DMS153 treated with DMSO at 0.1 percent for 48 hours (cell line): ENCODE measurements at regions not wholly inside any gene's neighbourhood (a gene's known extent, or its start where the extent isn't known, plus 50 kb on each side); places are given as distances from the start of the nearest gene placed in this dataset.
"Not testable (repeated sequence)": the region's sequence is repeated elsewhere in the genome, so short reads cannot be mapped to it uniquely, and the experiment has no call there.

Experiments used
- DNase-seq: peaks from one replicate; lab custom pipeline; 2025; ENCODE audit not compliant: unreplicated experiment; lab: John Stamatoyannopoulos, UW

DNA sequence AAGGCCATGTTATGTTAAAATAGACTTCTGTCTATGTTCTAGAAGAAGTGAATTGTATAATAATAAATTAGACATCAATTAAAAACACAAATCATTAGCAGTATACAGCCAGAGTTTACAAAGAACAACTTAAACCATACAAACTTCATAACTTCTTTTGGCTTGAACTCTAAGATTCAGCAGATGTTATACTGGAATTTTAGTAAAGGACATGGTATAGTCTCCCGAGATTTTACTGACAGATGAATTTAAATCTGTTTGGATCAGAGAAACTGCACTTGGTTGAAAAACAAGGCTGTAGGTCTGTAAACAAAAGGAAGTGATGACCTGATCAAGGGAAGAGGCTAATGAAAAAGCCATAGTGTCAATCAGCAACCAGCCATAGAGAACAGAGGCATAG, 132.6 kb upstream of the TBX18 start:
- DNase-seq: no peak

DNA sequence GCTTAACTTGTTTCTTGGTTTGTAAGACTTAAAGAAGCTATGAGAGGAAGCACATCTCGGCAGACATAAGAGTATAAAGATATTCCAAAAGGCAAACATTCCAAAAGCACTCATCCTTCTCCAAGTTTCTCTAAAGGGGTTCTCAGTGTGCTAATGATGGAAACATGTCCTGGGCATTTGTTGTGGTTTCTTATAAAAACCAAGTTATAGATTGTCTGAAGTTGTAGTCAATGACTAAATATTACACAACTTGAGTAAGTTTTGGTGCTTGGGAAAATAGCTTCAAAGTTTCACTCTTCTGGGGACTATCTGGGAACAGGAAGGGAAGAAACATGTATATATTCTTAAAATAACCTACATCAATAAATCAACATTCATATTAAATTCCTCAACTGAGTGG, 128.3 kb upstream of the TBX18 start:
- no peak for DNase-seq

DNA sequence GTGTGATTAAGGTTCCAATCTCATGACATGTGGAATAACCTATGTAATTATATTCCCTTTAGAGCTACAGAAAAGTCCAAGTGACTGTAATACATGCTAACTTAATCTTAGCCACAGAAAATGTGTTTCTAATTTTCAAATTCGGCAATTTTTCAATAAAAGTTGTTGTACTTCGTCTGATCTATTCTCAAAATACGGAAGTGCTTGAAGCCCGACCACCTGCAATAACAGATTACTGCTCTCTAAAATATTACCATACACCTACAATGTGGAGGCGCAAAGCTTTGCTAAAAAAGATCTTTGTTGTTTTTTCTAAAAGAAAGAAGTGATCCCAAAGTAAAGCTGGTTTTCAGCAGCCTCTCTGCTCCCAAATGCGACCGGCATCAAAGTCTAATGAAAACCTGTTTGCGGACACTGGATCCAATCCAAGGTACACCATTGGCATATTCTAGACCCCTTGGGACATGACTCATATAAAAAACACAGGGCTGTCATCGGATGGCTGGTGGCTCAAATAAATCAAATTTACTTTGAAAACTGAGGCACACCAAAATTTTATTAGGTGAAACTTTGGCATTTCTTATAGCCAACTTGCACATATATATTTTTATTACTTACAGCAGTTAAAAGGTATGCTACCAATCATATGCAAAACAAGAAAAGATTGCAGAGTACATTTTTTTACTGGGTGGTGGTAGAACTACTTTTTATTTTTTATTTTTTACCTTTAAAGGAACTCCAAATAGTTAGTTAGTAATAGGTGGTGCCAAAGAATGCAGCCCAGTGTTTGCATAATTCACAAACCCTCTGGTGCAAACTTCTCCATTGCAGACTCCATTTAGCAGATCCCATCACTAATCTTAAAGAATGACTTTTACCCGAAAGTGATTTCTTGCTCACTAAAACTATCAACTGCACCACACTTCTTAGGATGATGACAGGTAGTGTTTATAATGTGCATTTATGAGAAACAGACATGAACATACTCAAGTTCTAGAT, 118.7 kb upstream of the TBX18 start:
- no peak for DNase-seq

DNA sequence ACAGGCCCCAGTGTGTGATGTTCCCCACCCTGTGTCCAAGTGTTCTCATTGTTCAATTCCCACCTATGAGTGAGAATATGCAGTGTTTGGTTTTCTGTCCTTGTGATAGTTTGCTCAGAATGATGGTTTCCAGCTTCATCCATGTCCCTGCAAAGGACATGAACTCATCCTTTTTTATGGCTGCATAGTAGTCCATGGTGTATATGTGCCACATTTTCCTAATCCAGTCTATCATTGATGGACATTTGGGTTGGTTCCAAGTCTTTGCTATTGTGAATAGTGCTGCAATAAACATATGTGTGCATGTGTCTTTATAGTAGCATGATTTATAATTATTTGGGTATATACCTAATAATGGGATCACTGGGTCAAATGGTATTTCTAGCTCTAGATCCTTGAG, 115.0 kb upstream of the TBX18 start:
- not testable (repeated sequence) for DNase-seq

DNA sequence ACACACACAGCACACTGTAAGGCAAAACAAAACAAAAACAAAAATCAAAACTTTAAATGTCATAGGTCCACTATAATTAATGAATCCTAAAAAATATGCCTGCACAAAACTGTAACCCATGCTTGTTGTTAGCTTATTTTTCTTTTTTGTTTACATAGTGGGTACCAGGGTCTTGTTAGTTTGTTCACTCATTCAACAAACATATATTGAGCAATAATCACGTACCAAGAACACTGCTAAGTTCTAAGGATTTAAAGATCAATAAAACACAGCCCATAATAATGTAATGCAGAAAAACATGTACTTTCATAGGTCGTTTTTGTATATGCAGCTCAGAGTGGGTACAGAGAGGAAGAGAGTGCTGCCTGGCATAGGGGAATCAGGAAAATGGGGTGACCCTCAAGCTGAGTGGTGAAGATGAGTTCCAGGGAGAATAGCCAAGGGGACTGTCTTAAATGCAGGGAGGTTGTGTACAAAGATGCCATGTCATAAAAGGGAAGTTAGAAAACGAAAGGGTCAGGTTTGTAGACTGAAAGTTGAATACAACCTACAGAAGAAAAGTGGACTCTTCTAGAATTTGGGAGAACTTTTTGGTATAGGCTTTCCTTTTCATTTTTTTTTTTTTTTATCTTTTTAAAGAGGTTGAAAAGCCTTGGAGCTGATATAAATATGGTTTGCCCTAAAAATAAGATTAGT, 113.3 kb upstream of the TBX18 start:
- no peak for DNase-seq

DNA sequence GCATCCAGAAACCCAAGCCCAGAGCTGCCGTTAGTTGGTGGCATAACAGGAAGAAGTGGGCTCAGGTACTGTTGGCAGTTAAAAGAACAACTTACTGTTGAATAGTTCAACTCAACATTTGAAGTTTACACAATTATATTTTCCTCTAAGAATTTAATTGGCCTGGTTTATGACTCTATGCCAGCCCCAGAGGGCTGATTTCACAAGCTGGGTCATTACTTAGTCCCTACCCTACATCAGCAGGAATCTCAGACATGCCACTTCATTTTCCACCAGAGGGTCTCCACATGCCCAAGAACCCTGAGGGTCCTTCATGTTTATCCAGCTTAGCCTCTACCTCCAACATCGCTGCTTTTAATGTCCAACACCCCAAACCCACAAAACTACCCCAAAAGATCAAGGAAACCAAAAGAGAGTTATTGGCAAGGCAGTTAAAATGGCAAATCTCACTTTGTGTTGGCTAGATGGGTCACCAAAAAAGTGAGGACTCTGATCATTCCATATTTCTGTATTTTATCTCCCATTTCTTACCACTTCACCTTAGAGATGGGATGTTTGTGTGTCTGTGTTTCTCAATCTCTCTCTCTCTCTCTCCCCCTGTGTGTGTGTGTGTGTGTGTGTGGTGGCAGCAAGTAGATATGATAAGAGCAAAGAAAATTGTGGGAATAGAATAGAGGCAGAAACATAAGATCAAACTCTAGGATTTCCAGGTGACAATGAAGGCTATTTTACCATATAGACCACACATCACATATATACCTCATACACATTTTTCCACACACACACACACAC, 112.5 kb upstream of the TBX18 start:
- no peak for DNase-seq

DNA sequence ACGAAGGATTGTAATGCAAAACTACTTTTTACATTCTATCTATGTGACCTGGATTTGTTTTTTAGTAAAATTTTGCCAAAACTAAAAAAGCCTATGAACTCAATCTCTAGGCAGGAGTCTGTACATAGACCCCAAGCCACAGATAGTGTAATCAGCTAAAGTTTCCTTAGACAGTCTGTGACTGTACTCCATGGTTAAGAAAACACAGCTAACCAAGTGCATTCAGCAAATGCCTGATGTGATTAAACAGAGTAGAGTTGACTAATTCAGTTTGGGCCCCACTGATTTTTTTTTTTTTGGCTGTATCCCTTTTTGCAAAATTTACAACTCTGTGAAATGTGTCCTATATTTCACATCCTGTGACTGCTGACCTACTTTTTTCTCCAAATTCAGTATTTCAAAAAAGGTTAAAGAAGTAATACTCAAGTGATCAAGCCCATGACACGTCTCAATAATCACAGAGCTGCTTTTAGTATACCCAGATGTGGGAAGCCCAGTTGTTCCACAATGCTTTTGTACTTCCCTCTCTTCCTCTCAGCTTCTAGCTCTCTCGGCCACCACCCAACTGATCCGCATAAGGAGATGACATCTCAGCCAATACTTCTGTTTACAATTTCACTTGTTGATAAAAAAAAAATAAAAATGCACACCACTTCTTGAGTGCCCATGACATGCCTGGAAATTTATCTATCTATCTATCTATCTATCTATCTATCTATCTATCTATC, 108.8 kb upstream of the TBX18 start:
- no peak for DNase-seq

DNA sequence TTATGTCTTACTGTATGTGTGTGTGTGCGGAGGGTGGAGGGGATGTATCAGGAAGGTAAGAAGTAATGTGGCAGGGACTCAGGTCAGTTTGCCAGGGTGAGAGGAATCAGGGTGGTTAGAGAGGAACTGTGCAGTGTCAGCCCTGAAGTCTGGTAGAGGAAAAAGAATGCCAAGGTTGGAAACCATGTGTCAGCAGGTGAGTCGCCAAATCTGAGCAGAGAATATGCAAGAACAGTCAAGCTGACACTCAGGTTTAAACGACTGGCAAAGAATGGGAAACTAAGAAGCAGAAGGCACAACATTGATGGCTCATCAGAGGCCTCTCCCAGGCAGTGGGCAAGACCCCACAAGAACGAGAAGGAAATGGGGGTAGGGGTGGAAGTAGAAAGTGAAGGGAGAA, 107.5 kb upstream of the TBX18 start:
- no peak for DNase-seq

DNA sequence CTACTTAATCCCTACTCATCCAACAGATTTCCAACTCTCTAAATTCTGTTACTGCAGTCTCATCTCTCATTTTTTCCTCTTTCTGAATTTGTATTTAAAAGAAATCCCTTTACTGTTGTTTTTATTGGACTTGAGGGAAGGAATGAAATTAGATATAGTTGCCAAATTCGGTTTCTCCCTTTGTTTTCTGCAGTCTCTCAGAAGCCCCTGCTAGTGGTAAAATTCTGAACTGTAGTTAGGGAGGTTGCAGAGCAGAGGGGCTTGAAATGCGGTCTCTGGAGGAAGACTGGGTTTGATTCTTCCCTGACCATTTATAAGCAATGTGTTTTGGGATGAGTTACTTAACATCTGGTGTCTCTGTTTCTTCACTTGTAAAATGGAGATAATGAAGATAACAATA, 106.3 kb upstream of the TBX18 start:
- DNase-seq: no peak

DNA sequence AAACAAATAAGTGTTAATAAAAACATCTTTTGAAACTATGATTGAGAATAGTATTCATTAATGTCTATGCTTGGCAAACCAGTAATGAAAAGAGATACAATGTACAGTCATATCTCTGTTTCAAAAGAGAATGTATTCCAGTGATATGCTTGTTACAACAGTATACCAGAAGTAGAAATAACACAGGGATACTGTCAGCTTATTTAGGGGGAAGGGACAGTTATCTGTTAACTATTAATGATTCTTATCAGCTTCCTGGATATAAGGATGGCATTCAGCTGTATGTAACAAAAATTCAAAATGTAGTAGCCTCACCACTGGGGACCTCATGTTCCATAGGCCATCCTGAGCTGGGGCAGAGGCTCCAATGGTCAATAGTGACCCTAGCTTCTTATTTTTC, 103.8 kb upstream of the TBX18 start:
- DNase-seq: no peak

DNA sequence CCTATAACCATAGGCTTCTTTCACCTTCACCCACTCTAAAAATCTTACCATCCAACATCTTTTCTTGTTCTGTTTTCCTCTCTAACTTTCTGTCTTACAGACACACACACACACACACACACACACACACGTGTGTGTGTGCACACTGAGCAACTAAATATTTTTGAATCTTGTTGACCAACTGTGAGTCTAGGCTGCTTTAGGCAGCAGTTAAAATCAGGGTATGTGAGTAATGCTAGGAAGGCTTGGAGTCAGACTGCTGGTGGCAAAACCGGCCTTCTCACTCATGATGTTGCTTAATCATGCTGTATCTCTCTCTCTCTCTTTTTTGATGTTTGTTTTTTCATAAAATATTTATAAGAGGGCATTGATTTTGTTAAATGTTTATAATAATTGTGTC, 103.1 kb upstream of the TBX18 start:
- DNase-seq: no peak

DNA sequence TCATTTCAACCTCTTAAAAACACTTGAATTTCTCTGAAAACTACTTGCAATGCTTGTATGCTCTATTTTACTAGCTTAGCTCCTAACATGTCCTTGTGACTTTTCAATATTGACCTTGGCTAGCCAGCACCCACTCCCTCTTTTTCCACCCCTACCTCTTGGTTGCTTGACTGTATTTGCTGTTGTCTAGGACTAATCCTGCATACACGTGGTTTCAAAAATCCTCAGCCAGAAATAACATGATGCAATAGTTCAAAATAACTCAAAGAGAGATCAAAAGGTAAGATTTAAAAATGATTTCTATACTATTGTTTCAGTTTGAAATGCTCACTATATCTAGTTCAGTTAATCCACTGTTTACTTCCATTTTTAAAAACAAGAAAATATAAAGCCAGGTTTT, 102.3 kb upstream of the TBX18 start:
- no peak for DNase-seq

DNA sequence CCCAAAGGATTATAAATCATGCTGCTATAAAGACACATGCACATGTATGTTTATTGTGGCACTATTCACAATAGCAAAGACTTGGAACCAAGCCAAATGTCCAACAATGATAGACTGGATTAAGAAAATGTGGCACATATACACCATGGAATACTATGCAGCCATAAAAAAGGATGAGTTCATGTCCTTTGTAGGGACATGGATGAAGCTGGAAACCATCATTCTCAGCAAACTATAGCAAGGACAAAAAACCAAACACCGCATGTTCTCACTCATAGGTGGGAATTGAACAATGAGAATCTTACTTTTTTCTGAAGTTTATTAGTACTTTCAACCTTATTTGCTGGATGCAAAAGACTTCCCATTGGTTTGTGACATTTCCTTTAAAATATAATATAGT, 101.0 kb upstream of the TBX18 start:
- DNase-seq: not testable (repeated sequence)

DNA sequence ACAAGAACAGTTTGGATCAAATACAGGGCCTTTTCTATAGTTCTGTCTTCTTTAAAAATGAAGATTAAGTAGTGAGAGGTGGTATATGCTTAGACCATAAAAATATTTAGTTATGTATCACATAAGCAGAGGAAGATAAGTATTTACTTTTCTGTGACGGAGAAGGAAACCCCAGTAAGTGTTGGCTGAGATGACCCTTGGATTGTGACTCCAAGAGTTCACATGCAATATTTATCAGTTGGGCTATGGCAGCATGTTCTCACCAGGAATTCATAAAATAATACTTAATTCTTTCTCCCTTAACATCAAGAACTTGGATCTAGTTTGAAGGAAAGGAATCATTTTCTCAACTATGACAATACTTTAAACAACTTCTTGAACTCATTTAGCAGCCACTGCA, 98.4 kb upstream of the TBX18 start:
- DNase-seq: no peak

DNA sequence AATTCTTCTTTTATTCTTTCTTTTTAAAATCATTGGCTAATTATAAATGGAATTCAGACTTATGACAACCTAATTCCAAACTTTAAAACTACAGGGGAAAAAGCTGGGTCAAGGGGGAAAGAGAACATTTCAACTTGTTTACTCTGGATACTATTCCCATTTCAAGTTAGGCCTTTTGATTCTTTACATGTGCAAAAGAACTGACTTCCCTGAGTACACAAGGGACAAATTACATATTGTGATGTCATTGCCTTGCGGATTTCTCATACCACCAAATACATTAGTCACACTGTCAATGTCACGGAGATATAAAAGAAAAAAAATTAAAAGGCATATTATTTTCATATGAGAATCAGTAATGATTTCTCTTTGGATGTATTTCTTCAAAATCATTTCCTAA, 96.5 kb upstream of the TBX18 start:
- DNase-seq: no peak

DNA sequence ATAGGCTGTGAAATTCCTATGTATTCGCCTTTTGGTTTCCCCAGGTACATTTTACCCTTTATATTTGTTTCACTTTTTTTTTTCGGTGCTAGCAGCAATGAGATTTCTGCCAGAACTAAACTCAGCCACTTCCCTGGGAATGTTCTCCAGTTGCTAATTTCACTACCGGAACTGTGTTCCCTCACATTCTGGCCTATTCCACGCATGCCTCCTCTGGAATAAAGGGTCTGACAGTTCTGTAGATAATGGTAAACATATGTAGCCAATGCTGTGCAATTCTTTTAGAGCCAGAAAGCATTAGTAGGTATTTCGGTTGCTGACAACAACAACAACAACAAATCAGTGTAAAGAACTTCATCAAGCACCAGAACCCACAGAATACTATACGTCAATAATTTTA, 96.1 kb upstream of the TBX18 start:
- DNase-seq: no peak

DNA sequence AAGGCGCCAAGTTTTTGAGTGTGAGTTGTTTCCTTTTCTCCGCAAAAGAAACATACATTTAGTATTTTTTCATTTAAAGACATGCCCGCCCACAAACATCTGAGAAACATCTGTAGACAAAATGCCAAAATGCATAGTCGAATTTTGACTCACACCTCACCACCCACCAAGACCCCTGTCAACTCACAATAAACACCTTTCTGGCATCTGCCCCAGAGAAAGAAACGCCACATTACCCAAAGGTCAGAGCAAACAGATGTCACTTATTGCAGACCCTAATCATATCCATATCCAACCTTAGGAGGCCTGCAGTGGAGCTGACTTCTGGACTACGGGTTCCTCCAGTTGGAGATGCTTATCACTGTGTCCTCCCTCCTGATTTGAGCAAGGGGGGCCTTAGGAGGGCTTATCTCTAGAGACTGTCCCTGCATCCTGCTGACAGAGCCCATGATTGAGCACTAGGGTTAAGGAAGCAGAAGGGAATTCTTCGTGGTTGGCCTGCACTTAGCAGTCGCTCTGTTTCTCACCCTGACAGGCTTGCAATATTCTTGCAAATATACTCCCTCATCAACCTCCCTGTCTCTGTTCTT, 90.5 kb upstream of the TBX18 start:
- DNase-seq: no peak

DNA sequence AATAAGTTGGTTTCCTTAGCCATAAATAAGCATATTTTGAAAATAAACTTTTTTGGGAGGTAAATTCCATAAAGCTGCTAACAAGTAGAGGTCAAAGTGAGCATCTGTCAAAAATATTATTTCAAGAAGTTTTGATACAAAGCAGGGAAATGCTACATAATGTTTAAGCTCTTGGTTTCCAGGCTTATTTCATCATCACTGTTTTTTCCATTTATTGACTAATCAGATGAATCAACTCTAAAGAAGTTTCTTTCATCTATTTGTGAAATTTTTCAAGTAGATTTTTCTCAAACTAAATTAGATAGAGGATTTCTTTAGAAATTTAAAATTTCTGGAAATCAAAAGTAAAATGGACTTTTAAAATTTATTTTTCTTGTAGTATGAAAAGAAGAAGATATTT, 89.5 kb upstream of the TBX18 start:
- no peak for DNase-seq

DNA sequence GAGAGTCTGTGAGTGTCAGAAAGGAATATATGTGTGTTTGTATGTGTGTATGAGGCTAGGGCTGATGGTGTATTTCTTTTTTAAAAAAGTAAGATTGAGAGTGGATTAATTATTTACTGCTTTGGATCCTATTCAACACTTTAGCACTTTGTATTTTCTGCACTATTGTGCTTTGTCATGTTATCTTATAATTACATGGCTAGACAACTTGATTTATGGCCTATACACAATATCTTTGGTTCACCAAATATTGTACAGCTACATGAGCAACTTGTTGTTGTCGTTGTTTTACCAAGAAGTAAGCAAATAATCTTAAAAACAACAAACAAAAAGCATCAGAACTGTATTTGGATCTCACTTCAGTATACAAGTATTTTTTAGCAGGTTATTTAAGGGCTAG, 84.6 kb upstream of the TBX18 start:
- no peak for DNase-seq

DNA sequence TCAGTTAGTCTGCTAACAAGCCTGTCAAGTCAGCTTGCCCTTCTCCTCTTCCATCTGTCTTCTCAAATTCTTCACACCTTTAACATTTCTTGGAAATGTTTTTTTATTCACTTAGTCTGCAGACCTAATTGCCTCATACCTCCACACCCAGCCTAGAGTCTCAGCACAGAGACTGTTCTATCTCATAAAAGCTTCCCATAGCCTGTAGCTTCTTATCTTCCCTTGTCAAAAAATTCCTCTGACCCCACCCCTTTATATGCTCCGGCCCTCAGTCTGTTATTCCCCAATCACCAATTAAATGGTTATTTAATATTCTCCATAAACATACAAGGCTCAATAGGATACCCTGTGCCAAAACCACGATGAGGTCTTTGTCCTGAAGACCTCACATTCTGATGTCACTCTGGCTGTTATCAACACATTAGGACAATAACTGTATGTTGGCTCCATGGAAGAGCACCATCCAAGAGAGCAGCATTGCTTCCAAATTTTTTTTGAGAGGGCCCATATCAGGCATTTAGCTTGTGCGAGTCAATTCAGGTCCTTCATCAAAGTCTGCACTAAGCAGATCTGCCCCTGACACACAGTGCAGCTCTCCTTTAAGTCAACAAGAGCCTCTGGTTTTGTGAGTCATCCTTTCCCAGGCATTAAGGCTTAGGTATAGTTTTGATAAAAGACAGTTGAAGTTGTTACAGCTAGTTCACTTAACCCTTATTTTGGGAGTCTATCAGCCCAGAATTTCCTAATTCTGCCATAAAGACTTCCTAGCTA, 83.2 kb upstream of the TBX18 start:
- no peak for DNase-seq
